ENCODE measurements at regions not wholly inside any gene's neighbourhood (a gene's known extent, or its start where the extent isn't known, plus 50 kb on each side); places are given as distances from the start of the nearest gene placed in this dataset.

- TF ChIP-seq CTCF (IDR thresholded peaks at IDR 0.05) (no peak), POLR2A (IDR thresholded peaks at IDR 0.05) (no peak)
Observed at GRCh38 chr6:105504706-105505105, 101.8 kb upstream of the PREP start.

All from body of pancreas (tissue), 4 donors.